ENCODE measurements at regions not wholly inside any gene's neighbourhood (a gene's known extent, or its start where the extent isn't known, plus 50 kb on each side); places are given as distances from the start of the nearest gene placed in this dataset.

DNA sequence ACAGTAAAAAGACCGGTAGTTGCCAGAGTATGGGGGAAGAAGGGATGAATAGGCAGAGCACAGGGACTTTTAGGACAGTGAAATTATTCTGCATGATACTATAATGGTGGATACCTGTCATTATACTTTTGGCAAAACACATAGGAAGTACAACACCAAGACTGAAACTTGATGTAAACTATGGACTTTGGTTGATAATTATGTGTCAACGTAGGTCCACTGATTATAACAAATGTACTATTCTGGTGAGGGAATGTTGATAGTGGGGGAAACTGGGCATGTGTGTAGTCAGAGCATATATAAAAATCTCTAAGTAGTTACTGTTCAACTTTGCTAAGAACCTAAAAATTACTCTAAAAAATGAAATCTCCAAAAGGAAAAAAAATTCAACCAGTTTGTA, 629.7 kb downstream of the CCDC85A start:
- TF ChIP-seq, protein P1, sequence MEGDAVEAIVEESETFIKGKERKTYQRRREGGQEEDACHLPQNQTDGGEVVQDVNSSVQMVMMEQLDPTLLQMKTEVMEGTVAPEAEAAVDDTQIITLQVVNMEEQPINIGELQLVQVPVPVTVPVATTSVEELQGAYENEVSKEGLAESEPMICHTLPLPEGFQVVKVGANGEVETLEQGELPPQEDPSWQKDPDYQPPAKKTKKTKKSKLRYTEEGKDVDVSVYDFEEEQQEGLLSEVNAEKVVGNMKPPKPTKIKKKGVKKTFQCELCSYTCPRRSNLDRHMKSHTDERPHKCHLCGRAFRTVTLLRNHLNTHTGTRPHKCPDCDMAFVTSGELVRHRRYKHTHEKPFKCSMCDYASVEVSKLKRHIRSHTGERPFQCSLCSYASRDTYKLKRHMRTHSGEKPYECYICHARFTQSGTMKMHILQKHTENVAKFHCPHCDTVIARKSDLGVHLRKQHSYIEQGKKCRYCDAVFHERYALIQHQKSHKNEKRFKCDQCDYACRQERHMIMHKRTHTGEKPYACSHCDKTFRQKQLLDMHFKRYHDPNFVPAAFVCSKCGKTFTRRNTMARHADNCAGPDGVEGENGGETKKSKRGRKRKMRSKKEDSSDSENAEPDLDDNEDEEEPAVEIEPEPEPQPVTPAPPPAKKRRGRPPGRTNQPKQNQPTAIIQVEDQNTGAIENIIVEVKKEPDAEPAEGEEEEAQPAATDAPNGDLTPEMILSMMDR (IDR thresholded peaks at IDR 0.05; ENCODE audit: low read depth, low read length) = no peak
- TF ChIP-seq MYC (IDR thresholded peaks at IDR 0.05; ENCODE audit: low read depth, low read length) = no peak
- no peak for TF ChIP-seq POLR2A (IDR thresholded peaks at IDR 0.05; ENCODE audit: extremely low read depth, insufficient read length)
- TF ChIP-seq, protein P2, sequence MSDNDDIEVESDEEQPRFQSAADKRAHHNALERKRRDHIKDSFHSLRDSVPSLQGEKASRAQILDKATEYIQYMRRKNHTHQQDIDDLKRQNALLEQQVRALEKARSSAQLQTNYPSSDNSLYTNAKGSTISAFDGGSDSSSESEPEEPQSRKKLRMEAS (IDR thresholded peaks at IDR 0.05; ENCODE audit: low read depth, low read length) = no peak

All from NB4 (cell line).